ENCODE measurements at regions not wholly inside any gene's neighbourhood (a gene's known extent, or its start where the extent isn't known, plus 50 kb on each side); places are given as distances from the start of the nearest gene placed in this dataset.

DNA sequence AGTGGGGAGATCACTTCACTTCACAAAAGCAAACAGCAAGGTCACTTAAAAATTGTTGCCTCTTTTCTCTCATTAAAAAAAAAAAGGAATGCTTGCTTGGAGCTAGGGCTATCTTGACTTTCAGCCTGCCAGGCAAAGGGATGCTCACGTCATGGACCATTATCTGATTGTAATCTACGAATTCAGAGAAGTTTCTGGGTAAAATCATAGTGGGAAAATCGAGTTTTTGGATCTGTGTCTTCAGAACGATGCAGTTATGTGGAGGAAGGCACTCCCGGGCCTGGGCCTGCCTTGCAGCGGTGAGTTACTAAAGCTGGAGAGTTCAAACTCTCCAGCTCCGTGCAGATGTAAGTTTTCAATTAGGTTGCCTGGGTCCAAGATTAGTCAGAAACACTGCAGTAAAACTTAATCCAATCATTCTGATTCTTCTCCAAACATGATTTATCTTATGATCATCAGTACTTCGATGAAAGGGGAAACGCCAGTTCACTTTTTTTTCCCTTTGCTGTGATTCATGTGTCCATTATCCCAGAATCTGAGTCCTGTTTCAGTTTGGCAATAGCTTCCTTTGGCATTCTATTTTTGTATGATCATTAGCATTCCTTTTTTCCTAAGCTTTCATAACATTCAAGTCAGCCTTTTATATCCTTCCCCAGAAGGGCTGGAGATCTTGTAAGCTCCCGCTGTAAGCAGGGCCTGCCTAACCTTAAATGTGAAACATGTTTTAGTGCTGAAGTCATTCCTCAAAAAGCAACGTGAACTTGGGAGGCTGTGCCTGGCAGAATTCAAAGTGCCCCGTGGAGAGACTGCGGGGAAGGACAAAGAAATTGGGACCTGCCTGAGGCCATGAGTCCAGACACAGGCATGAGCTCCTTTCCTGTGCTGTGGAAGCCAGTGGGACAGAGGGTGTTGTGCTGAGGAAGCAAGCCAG, 119.3 kb upstream of the TWIST2 start:
- H3K27ac ChIP-seq (ENCODE audit: poor library complexity, severe bottlenecking): peak overlapping the region; percentile 97
- H3K27me3 ChIP-seq (ENCODE audit: insufficient read depth, poor library complexity, severe bottlenecking): no peaks in the 10 kb centered on the region
- H3K36me3 ChIP-seq (ENCODE audit: low read depth): no peaks in the 10 kb centered on the region

GRCh38 chr2:238729261-238729935, 118.5 kb upstream of the TWIST2 start:
- TF ChIP-seq, protein P1, sequence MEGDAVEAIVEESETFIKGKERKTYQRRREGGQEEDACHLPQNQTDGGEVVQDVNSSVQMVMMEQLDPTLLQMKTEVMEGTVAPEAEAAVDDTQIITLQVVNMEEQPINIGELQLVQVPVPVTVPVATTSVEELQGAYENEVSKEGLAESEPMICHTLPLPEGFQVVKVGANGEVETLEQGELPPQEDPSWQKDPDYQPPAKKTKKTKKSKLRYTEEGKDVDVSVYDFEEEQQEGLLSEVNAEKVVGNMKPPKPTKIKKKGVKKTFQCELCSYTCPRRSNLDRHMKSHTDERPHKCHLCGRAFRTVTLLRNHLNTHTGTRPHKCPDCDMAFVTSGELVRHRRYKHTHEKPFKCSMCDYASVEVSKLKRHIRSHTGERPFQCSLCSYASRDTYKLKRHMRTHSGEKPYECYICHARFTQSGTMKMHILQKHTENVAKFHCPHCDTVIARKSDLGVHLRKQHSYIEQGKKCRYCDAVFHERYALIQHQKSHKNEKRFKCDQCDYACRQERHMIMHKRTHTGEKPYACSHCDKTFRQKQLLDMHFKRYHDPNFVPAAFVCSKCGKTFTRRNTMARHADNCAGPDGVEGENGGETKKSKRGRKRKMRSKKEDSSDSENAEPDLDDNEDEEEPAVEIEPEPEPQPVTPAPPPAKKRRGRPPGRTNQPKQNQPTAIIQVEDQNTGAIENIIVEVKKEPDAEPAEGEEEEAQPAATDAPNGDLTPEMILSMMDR (IDR thresholded peaks at IDR 0.05; ENCODE audit: poor library complexity, severe bottlenecking): no peak
- no peak for ATAC-seq (ENCODE audit: low read depth)
- DNase-seq (ENCODE audit: low spot score): no peak
- Histone ChIP-seq H3K27ac (ENCODE audit: poor library complexity, severe bottlenecking) (peak overlapping the region; percentile 97), H3K4me3 (ENCODE audit: severe bottlenecking) (no peak overlapping the region), H3K4me1 (ENCODE audit: insufficient read depth, poor library complexity, severe bottlenecking) (peaks cover 22% of the 10 kb centered on the region), H3K27me3 (ENCODE audit: insufficient read depth, poor library complexity, severe bottlenecking) (no peaks in the 10 kb centered on the region), H3K9me3 (ENCODE audit: severe bottlenecking) (no peaks in the 10 kb centered on the region), H3K36me3 (ENCODE audit: low read depth) (no peaks in the 10 kb centered on the region)

More for the DNA sequence above, 119.3 kb upstream of the TWIST2 start:
- DNase-seq (ENCODE audit: low spot score) (no peak), ATAC-seq (ENCODE audit: low read depth) (peak; percentile 83)
- Histone ChIP-seq H3K4me1 (ENCODE audit: insufficient read depth, poor library complexity, severe bottlenecking) (peaks cover 22% of the 10 kb centered on the region), H3K4me3 (ENCODE audit: severe bottlenecking) (no peak overlapping the region), H3K9me3 (ENCODE audit: severe bottlenecking) (no peaks in the 10 kb centered on the region)
- TF ChIP-seq, protein P1 (IDR thresholded peaks at IDR 0.05; ENCODE audit: poor library complexity, severe bottlenecking): no peak

- Histone ChIP-seq H3K27me3 (ENCODE audit: insufficient read depth, poor library complexity, severe bottlenecking) (no peaks in the 10 kb centered on the region), H3K9me3 (ENCODE audit: severe bottlenecking) (no peaks in the 10 kb centered on the region), H3K27ac (ENCODE audit: poor library complexity, severe bottlenecking) (peak overlapping the region; percentile 97), H3K4me3 (ENCODE audit: severe bottlenecking) (no peak overlapping the region), H3K4me1 (ENCODE audit: insufficient read depth, poor library complexity, severe bottlenecking) (peaks cover 22% of the 10 kb centered on the region), H3K36me3 (ENCODE audit: low read depth) (no peaks in the 10 kb centered on the region)
- TF ChIP-seq, protein P1 (IDR thresholded peaks at IDR 0.05; ENCODE audit: poor library complexity, severe bottlenecking): no peak
- DNase-seq (ENCODE audit: low spot score) (no peak), ATAC-seq (ENCODE audit: low read depth) (no peak)
These were observed 117.8 kb upstream of the TWIST2 start for GRCh38 chr2:238730001-238730669.

DNA sequence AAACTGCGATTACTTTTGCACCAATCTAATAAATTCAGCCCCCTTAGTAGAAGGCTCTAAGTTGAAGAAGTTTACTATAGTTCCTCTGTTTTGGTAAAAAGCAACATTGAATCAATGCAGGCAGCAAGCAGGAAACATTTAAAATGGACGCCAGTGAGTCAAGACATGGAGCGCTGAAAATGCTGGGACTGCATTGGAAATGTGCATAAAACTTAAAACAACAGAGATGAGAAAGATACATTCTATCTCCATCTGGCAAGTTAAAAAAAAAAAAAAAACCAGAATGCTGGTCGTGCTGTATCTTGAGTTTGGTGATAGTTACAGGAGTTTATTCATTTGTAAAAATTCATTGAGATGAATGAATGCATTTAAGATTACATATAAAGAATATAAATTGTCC, 117.0 kb upstream of the TWIST2 start:
- H3K27me3 ChIP-seq (ENCODE audit: insufficient read depth, poor library complexity, severe bottlenecking): no peaks in the 10 kb centered on the region
- H3K36me3 ChIP-seq (ENCODE audit: low read depth): no peaks in the 10 kb centered on the region
- no peak overlapping the region for H3K4me3 ChIP-seq (ENCODE audit: severe bottlenecking)
- TF ChIP-seq, protein P1 (IDR thresholded peaks at IDR 0.05; ENCODE audit: poor library complexity, severe bottlenecking): no peak
- no peak for ATAC-seq (ENCODE audit: low read depth)
- H3K4me1 ChIP-seq (ENCODE audit: insufficient read depth, poor library complexity, severe bottlenecking): peaks cover 22% of the 10 kb centered on the region
- H3K9me3 ChIP-seq (ENCODE audit: severe bottlenecking): no peaks in the 10 kb centered on the region
- DNase-seq (ENCODE audit: low spot score): no peak
- no peak overlapping the region for H3K27ac ChIP-seq (ENCODE audit: poor library complexity, severe bottlenecking)

Data from RWPE2 (cell line).